Gastrocnemius medialis (tissue), 4 donors: ENCODE measurements at regions not wholly inside any gene's neighbourhood (a gene's known extent, or its start where the extent isn't known, plus 50 kb on each side); places are given as distances from the start of the nearest gene placed in this dataset.

ENCODE experiments used
- POLR2A ChIP-seq, 2 donors: fragments of 450-650 bp; IDR thresholded peaks; one replicate each; pipeline ENCODE4 v1.6.1; 2017; ENCODE audit warnings: antibody characterized with exemption in 2 of 2, mild to moderate bottlenecking in 2 of 2, moderate library complexity in 2 of 2
- TF ChIP-seq, protein P1 (sequence below), 5 experiments: fragments of 450-650 bp in 3 of 5; fragments of 200-600 bp in 2 of 5; sonication (generic) in 2 of 5; IDR thresholded peaks in 4 of 5; conservative IDR thresholded peaks in 1 of 5; 1 replicate in 4 of 5; 2 replicates in 1 of 5; pipeline ENCODE4 v1.5.1; 2016 to 2019; ENCODE audit warnings: antibody characterized with exemption in 5 of 5, mild to moderate bottlenecking in 3 of 5, moderate library complexity in 3 of 5

DNA sequence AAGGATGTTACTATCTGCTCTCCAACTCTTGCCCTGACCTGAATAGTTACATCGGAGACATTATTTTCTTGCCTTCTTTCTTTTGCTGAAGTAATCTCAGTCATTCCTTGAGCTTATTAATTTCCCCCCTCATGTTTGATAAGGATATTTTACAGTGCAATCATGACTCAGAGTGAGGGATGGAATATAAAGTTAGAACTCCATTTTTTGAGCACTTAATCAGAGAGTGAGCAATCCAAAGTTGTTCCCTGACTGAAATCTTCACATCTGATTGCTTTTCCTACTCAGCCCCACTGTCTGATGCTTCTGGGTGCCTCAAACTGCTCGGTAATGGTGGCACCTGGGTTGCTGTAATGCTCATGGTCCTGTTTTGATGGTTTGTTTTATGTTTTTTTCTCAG lies 142.7 kb upstream of the SEL1L start:
- TF ChIP-seq, protein P1, sequence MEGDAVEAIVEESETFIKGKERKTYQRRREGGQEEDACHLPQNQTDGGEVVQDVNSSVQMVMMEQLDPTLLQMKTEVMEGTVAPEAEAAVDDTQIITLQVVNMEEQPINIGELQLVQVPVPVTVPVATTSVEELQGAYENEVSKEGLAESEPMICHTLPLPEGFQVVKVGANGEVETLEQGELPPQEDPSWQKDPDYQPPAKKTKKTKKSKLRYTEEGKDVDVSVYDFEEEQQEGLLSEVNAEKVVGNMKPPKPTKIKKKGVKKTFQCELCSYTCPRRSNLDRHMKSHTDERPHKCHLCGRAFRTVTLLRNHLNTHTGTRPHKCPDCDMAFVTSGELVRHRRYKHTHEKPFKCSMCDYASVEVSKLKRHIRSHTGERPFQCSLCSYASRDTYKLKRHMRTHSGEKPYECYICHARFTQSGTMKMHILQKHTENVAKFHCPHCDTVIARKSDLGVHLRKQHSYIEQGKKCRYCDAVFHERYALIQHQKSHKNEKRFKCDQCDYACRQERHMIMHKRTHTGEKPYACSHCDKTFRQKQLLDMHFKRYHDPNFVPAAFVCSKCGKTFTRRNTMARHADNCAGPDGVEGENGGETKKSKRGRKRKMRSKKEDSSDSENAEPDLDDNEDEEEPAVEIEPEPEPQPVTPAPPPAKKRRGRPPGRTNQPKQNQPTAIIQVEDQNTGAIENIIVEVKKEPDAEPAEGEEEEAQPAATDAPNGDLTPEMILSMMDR (IDR thresholded peaks at IDR 0.05 in 4 of 5, conservative IDR thresholded peaks at IDR 0.05 in 1 of 5), result no peak
- TF ChIP-seq POLR2A (IDR thresholded peaks at IDR 0.05), result no peak
